Body of pancreas (tissue), 4 donors: ENCODE measurements at regions not wholly inside any gene's neighbourhood (a gene's known extent, or its start where the extent isn't known, plus 50 kb on each side); places are given as distances from the start of the nearest gene placed in this dataset.

Experiments
- CTCF ChIP-seq, 7 experiments: fragments of 450-650 bp in 4 of 7; fragments of 200-600 bp in 3 of 7; sonication (generic) in 3 of 7; IDR thresholded peaks; one replicate each; pipeline ENCODE4 v1.5.1; 2016 to 2019; ENCODE audit warnings: antibody characterized with exemption in 7 of 7
- POLR2A ChIP-seq, 3 donors: fragments of 450-650 bp; IDR thresholded peaks; one replicate each; pipeline ENCODE4 v1.6.1; 2016; ENCODE audit warnings: antibody characterized with exemption in 3 of 3, mild to moderate bottlenecking in 2 of 3

- TF ChIP-seq CTCF (IDR thresholded peaks at IDR 0.05) = no peak
- no peak for TF ChIP-seq POLR2A (IDR thresholded peaks at IDR 0.05)
These were observed 708.6 kb downstream of the DTWD2 start for GRCh38 chr5:118279540-118280294.
